Mononuclear cell (primary cell): ENCODE measurements at regions not wholly inside any gene's neighbourhood (a gene's known extent, or its start where the extent isn't known, plus 50 kb on each side); places are given as distances from the start of the nearest gene placed in this dataset.

Experiments
- H3K27me3 ChIP-seq: 2 replicates; pipeline ENCODE4 v1.6.0; 2011; ENCODE audit warnings: low read length, control low read depth; ENCODE audit not compliant: insufficient read depth
- H3K4me1 ChIP-seq: 2 replicates; pipeline ENCODE4 v1.5.1; 2011; ENCODE audit warnings: mild to moderate bottlenecking, low read length, control low read depth; ENCODE audit not compliant: insufficient read depth
- H3K4me3 ChIP-seq: 2 replicates; pipeline ENCODE4 v1.5.1; 2011; ENCODE audit warnings: mild to moderate bottlenecking, low read length, moderate library complexity
- H3K9me3 ChIP-seq: 2 replicates; pipeline ENCODE4 v1.5.1; 2011; ENCODE audit warnings: low read depth, mild to moderate bottlenecking, control low read depth, low read length

GRCh38 chr3:42019953-42020260, 58.0 kb upstream of the ULK4 start:
- H3K4me3 ChIP-seq, result no peak overlapping the region
- peaks cover 43% of the 10 kb centered on the region for H3K4me1 ChIP-seq
- H3K27me3 ChIP-seq, result no peaks in the 10 kb centered on the region
- no peaks in the 10 kb centered on the region for H3K9me3 ChIP-seq

DNA sequence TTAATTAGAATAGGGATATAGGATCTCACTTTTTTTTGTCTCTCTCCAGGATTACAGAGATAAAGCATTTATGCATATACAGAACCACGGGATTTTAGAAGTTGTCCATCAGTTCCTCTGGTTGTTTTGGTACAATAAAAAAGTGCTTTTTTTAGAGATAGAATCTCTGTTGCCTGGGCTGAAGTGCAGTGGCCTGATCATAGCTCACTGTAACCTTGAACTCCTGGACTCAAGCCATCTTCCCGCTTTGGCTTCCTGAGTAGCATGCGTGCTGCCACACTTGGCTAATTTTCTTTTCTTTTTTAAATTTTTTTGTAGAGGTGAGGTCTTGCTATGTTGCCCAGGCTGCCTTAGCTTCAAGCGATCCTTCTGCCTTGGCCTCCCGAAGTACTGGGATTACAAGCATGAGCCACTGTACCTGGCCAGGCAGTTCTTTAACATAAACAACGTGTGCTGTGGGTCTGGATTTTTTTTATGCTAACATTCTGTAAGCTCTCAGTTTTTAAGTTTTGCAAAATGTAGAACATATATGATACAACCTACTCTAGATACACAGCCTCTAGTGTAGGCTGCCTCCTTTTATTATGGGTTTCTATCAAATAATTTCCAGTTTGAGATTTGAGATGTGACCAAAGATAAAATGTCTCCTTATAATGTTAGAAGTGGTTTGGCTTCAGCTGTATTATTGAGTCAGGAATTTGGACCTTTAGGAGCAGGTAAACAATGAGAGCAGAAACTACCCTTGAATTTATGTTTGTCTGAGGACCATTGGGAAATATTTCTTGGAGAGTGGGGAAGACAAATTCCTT, 57.4 kb upstream of the ULK4 start:
- H3K4me3 ChIP-seq, result no peak overlapping the region
- H3K27me3 ChIP-seq, result no peaks in the 10 kb centered on the region
- peaks cover 44% of the 10 kb centered on the region for H3K4me1 ChIP-seq
- H3K9me3 ChIP-seq, result no peaks in the 10 kb centered on the region

GRCh38 chr3:42014921-42015533, 53.1 kb upstream of the ULK4 start:
- Histone ChIP-seq H3K4me1 (peaks cover 38% of the 10 kb centered on the region), H3K4me3 (peak overlapping the region; percentile 72), H3K9me3 (no peaks in the 10 kb centered on the region), H3K27me3 (no peaks in the 10 kb centered on the region)

GRCh38 chr3:42014458-42014920, 52.6 kb upstream of the ULK4 start:
- Histone ChIP-seq H3K9me3 (no peaks in the 10 kb centered on the region), H3K4me3 (peak overlapping the region; percentile 72), H3K27me3 (no peaks in the 10 kb centered on the region), H3K4me1 (peaks cover 38% of the 10 kb centered on the region)

DNA sequence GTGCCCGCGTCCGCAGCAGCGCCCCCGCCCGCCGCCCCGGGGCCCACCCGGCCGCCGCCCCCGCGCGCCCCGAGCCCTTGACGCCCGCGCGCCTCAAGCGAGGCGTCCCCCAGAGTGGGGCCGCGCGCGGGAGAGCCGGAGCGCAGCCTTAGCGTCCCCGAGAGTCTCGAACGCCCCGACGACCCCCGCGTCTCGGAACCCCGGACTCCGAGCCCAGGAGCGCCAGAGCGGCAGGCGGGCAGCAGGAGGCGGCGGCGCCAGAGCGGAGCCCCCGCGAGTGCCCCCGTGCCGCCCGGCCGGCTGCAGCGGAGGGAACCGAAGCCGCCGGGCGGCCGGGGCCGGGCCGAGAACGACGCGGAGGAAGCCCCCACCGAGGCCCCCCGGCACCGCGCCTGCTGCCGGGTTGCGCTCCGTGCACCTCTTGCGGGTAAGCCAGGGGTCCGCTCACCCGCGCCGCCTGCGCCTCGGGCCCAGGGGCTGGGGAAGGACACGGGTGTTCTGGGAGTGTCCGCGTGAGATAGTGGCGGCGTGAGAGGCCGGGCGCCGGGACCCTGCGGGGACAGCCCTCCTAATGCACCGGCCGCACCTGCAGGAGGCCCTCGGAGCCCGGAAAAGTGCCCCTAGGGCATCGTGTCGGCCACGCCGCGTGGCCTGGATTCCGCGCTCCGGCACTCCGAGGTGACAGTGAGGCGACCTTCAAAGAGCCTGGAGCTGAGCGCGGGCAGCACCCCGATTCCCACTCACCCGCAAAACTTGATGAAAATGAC, 52.0 kb upstream of the ULK4 start:
- Histone ChIP-seq H3K9me3 (no peaks in the 10 kb centered on the region), H3K4me1 (peaks cover 34% of the 10 kb centered on the region), H3K27me3 (no peaks in the 10 kb centered on the region), H3K4me3 (peak overlapping the region; percentile 72)

GRCh38 chr3:42012935-42013690, 51.2 kb upstream of the ULK4 start:
- Histone ChIP-seq H3K27me3 (no peaks in the 10 kb centered on the region), H3K4me3 (peak overlapping the region; percentile 74), H3K9me3 (no peaks in the 10 kb centered on the region), H3K4me1 (peaks cover 34% of the 10 kb centered on the region)

DNA sequence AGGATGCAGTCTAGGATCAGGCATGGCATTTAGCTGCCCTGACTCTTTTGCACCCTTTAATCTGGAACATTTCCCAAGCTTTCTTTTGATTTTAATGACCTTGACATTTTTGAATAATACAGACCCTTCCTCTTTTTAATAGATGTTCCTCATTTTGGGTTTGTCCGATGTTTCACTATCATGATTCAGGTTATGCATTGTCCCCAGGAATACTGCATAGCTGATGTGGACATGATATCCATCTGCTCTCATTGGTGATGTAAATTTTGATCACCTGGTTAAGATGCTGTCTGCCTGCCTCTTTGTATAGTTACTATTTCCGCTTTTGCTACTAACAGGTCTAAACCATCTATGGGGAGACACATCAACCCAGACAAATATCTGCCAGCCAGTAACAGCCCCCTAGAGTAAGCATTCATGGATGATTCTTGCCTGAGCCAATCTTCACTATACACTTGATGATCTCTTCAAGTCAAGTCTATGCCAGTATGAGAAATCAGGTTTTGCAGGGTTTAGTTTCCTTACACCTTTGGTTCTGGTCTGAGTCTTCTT, 50.6 kb upstream of the ULK4 start:
- Histone ChIP-seq H3K4me3 (peak overlapping the region; percentile 74), H3K27me3 (no peaks in the 10 kb centered on the region), H3K4me1 (peaks cover 31% of the 10 kb centered on the region), H3K9me3 (no peaks in the 10 kb centered on the region)
